Skeletal muscle cell (primary cell): ENCODE measurements at regions not wholly inside any gene's neighbourhood (a gene's known extent, or its start where the extent isn't known, plus 50 kb on each side); places are given as distances from the start of the nearest gene placed in this dataset.

Experiments used
- DNase-seq: peaks from one replicate; pipeline ENCODE4 v3.0.0-alpha.2; 2010; ENCODE audit warnings: low read depth
- H3K4me3 ChIP-seq: 2 replicates; pipeline ENCODE4 v1.5.1; 2011; ENCODE audit warnings: low read depth, mild to moderate bottlenecking, control low read depth, low read length, moderate library complexity

DNA sequence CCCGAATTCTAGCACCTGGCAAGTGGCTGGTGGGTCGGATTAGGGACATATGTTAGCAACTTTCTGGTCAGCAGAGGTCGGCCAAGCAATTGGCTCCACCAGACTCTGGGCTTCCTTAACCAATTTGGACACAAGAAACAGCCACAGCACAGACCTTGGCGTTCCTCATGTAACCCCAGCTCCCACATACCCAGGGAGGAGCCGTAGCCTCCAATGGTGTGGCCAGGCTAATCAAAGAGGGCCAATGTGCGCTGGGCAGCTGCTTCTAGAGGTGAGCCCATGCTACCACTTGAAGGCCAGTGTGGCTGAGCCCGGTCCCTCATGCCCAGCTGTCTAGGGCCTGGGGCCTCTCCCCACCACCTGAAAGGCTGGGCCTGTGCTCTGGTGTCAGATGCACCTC, 82.5 kb upstream of the MSX1 start:
- H3K4me3 ChIP-seq, result no peak overlapping the region
- DNase-seq, result no peak

- no peak for DNase-seq
- no peak overlapping the region for H3K4me3 ChIP-seq
These were observed 83.1 kb upstream of the MSX1 start for GRCh38 chr4:4776335-4776734.

DNA sequence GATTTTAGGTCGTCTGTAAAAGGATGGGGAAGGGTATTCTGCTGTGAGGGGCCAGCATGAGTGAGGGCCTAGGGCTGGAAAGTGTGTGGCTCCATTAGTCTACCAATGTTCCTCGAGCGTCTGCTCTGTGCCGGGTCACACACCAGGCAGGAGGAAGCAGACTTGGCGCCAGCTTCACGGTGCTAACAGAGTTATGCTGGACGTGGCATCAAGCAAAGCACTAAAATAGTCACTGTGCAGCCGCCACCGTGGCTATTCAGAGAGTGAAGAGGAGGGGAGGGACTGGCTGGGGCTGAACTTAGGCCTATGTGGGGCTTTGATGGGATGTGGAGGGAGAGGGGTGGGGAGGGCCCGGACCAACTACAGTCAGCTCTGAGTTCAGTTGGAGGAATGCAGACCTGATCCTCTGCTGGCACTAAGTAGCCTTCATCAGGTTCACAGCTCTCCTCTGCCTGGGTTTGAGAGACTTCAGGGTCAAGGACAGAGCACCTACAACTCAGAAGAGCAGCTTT, 83.9 kb upstream of the MSX1 start:
- DNase-seq, result no peak
- no peak overlapping the region for H3K4me3 ChIP-seq

DNA sequence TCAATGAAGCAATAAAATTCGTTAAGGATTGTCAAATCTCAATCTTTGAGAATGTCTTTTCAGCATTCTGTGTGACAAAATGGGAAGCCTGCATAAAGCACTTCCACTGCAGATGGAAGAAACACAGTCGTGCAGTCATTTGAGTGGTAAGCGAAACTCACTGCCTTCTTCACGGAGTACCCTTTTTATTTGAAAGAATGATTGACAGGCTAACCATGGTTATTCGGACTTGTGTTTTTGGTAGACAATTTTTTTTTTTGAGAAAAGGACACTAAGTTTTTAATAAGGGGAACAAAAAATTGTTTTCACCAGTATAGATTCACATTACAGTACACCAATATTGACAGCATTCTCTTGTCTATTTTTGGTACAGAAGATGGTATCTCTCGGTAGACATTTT, 86.9 kb upstream of the MSX1 start:
- no peak overlapping the region for H3K4me3 ChIP-seq
- no peak for DNase-seq

GRCh38 chr4:4771160-4771559, 88.3 kb upstream of the MSX1 start:
- H3K4me3 ChIP-seq, result no peak overlapping the region
- DNase-seq, result no peak

- no peak for DNase-seq
- H3K4me3 ChIP-seq, result no peak overlapping the region
These were observed 88.9 kb upstream of the MSX1 start for GRCh38 chr4:4770610-4771009.

DNA sequence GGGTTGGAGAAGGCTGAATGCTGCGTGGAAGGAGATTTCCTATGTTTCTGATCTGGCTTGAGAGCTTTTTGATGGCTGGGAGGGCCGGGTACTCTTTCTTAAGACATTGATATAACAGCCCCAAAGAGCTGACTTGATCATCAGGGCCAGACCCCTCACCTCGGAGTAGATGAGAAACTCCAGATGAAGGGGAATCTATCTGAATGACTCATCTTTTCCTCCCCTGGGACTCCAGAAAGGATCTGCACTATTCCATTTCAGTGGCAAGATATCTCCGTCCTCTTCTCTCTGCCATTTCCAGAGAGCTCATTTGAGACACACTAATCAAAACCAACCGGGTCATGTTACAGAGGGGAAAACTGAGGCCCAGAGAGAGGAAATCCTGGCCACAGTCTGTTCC, 92.9 kb upstream of the MSX1 start:
- no peak for DNase-seq
- H3K4me3 ChIP-seq, result no peak overlapping the region

DNA sequence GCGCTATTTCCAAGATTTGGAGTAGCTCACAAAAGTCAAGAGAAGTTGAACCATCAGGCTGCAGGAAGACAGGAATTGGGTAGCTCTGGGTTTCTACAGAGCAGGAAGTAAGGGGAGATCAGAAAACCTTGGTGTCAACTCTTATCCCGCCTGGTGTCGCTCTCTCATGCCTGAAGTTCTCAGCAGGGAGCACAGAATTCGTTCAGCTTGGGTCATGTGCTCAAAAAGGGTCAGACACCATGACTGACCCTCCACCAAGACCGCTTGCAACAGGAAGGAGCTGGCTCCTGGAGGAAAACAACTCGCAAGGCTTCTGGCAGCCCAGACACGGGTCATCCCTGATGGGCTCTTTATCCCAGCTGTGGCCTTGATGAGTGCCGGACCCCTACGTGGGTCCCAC, 93.7 kb upstream of the MSX1 start:
- DNase-seq, result no peak
- no peak overlapping the region for H3K4me3 ChIP-seq

DNA sequence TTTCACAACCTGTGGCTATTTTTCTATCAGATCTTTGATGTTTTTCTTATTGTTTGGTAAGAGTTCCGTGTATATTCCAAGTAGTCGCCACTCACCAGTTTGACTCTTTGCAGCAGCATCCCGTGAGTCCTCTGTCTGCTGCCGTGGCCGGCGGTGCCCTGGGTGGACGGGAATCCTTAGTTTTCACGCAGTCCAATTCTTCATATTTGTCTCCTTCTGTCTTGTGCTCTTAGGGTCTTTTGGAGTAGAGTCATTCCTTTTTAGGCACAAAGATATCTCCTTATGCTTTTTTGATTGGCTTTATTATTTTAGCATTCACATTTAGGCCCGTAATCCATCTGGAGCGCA, 94.9 kb upstream of the MSX1 start:
- no peak overlapping the region for H3K4me3 ChIP-seq
- DNase-seq, result no peak

DNA sequence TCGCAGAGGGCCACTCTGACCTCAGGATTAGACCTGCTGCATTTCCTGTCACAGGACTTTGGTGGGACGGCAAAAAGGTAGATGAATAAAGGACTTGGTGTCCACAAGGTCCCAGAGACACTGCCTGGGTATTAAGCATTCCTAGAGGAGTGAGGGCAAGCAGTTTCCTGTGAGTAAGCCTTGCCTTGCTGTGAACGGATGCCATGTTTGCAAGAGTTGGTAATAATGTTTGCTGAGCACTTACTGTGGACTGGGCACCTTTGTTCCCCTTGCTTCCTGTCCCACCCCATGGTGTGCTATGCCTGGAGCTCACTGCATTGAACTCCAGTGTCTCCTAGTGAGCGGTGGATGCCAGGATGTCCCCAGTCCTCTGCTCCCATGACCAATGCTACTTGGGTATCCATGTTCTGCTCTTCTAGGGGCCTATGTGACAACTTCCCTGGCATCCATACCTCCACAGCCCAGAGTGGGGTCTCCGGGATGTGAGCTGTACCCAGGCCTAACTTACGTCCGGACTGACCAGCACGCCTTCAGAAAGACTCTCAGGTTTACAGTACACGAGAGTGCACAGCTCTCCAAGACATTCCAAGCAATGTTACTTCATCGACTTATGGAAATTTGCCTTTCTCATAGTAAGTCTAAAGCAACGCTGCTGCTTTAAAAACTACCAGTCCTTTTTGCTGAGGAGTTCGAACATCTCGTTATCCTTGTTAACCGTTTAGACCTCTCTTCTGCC, 95.5 kb upstream of the MSX1 start:
- DNase-seq, result no peak
- no peak overlapping the region for H3K4me3 ChIP-seq

GRCh38 chr4:4762909-4763821, 96.3 kb upstream of the MSX1 start:
- H3K4me3 ChIP-seq, result no peak overlapping the region
- peak; percentile 5 for DNase-seq

DNA sequence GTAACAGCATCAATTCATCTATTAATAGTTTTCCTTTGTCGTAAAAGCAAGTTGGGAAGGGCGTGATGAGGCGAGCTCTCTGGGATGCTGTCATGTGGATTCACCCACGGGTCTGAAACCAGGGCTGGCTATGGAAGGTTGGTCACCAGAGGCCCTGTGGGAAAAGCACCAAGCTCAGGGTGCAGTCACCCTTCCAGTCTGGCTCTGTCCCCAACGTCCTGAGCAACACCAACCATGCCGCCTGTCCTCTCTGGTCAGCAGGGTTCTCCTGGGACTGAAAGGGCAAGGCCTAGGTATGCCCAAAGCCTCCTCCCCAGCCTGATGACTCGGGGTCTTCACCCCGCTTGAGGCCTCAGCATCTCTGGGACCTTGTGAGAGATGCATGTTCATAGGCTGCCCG, 97.2 kb upstream of the MSX1 start:
- no peak for DNase-seq
- no peak overlapping the region for H3K4me3 ChIP-seq

- no peak for DNase-seq
- H3K4me3 ChIP-seq, result no peak overlapping the region
These were observed 98.1 kb upstream of the MSX1 start for GRCh38 chr4:4761128-4761982.

GRCh38 chr4:4759883-4760282, 99.6 kb upstream of the MSX1 start:
- no peak for DNase-seq
- H3K4me3 ChIP-seq, result no peak overlapping the region

DNA sequence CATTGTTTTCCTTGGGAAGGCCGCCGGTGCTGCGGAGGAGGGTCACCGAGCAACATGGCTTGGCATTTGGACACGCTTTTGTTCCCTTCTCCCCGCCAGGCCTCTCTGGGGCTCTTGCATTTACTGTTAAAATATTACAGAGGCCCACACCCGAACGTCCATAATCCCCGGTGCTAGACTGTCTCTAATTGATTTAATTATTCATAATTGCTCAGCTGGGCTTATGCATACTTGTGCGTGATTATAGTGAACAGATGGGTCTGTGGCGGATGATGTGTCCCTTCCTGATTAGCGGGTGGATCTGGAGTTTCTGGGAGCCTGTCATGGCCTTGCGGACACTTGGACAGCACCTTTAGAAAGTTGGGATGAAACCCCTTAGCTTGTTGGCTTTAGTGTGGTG, 100.2 kb upstream of the MSX1 start:
- no peak overlapping the region for H3K4me3 ChIP-seq
- no peak for DNase-seq

- DNase-seq, result no peak
- no peak overlapping the region for H3K4me3 ChIP-seq
These were observed 100.8 kb upstream of the MSX1 start for GRCh38 chr4:4758681-4759080.

- DNase-seq, result no peak
- H3K4me3 ChIP-seq, result no peak overlapping the region
These were observed 104.2 kb upstream of the MSX1 start for GRCh38 chr4:4755306-4755705.

GRCh38 chr4:4754641-4755040, 104.8 kb upstream of the MSX1 start:
- no peak overlapping the region for H3K4me3 ChIP-seq
- no peak for DNase-seq

DNA sequence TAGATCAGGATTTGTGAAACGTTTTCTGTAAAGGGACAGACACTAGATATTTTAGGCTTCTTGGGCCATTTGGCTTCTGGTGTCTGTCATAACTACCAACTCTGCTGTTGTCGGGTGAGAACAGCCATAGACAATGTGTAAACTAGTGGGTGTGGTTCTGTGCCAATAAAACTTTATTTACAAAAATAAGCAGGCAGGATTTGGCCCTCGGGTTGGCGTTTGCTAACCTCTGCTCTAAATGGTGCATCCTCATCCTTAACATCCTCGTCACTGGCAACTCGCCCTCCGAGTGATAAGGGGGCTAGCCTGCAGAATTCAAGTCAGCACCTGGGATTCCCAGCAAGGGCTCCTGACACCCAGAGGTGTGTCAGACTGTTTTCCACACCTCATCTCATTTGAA, 105.8 kb upstream of the MSX1 start:
- no peak overlapping the region for H3K4me3 ChIP-seq
- no peak for DNase-seq
